GM19324 (cell line): ENCODE measurements at regions not wholly inside any gene's neighbourhood (a gene's known extent, or its start where the extent isn't known, plus 50 kb on each side); places are given as distances from the start of the nearest gene placed in this dataset.
"Not testable (repeated sequence)": the region's sequence is repeated elsewhere in the genome, so short reads cannot be mapped to it uniquely, and the experiment has no call there.

Source experiments
- ATAC-seq: cut with Tn5 transposase; IDR thresholded peaks from one replicate; pipeline ENCODE4 v1.9.1; 2021; ENCODE audit warnings: mild to moderate bottlenecking, moderate library complexity; ENCODE audit not compliant: unreplicated experiment, low FRiP score

- no peak for ATAC-seq
Measured at GRCh38 chr5:106314221-106314824, 1356.4 kb downstream of the EFNA5 start.

- ATAC-seq, result no peak
Measured at GRCh38 chr5:106312360-106312759, 1358.4 kb downstream of the EFNA5 start.

- no peak for ATAC-seq
Measured at GRCh38 chr5:106311230-106311915, 1359.4 kb downstream of the EFNA5 start.

GRCh38 chr5:106307265-106307664 lies 1363.5 kb downstream of the EFNA5 start:
- no peak for ATAC-seq

- ATAC-seq, result no peak
Measured at GRCh38 chr5:106306313-106307028, 1364.3 kb downstream of the EFNA5 start.

GRCh38 chr5:106303911-106304310 lies 1366.8 kb downstream of the EFNA5 start:
- ATAC-seq, result no peak

- ATAC-seq, result no peak
Measured at GRCh38 chr5:106292654-106293053, 1378.1 kb downstream of the EFNA5 start.

- ATAC-seq, result no peak
Measured at GRCh38 chr5:106290841-106291240, 1379.9 kb downstream of the EFNA5 start.

- no peak for ATAC-seq
Measured at GRCh38 chr5:106288979-106289378, 1381.8 kb downstream of the EFNA5 start.

- ATAC-seq, result no peak
Measured at GRCh38 chr5:106277540-106278096, 1393.1 kb downstream of the EFNA5 start.

GRCh38 chr5:106269252-106269843 lies 1401.4 kb downstream of the EFNA5 start:
- no peak for ATAC-seq

- no peak for ATAC-seq
Measured at GRCh38 chr5:106267256-106267655, 1403.5 kb downstream of the EFNA5 start.

GRCh38 chr5:106262395-106262794 lies 1408.3 kb downstream of the EFNA5 start:
- no peak for ATAC-seq

GRCh38 chr5:106259431-106260090 lies 1411.2 kb downstream of the EFNA5 start:
- not testable (repeated sequence) for ATAC-seq

- ATAC-seq, result no peak
Measured at GRCh38 chr5:106258591-106259125, 1412.1 kb downstream of the EFNA5 start.

- no peak for ATAC-seq
Measured at GRCh38 chr5:106254784-106255183, 1416.0 kb downstream of the EFNA5 start.

- not testable (repeated sequence) for ATAC-seq
Measured at GRCh38 chr5:106246044-106246745, 1424.5 kb downstream of the EFNA5 start.

- ATAC-seq, result no peak
Measured at GRCh38 chr5:106241409-106241808, 1429.3 kb downstream of the EFNA5 start.

GRCh38 chr5:106205916-106206571 lies 1464.7 kb downstream of the EFNA5 start:
- ATAC-seq, result no peak
